Skeletal muscle satellite cell (primary cell): ENCODE measurements at regions not wholly inside any gene's neighbourhood (a gene's known extent, or its start where the extent isn't known, plus 50 kb on each side); places are given as distances from the start of the nearest gene placed in this dataset.

Experiments
- H3K27me3 ChIP-seq: 2 replicates; pipeline ENCODE4 v1.7.0; 2013; ENCODE audit warnings: low read length; ENCODE audit not compliant: control insufficient read depth, insufficient read depth
- H3K36me3 ChIP-seq: 2 replicates; pipeline ENCODE4 v1.7.0; 2013; ENCODE audit warnings: mild to moderate bottlenecking, control low read depth, low read length; ENCODE audit not compliant: insufficient read depth
- H3K4me1 ChIP-seq: 2 replicates; pipeline ENCODE4 v1.7.0; 2013; ENCODE audit warnings: low read length; ENCODE audit not compliant: control insufficient read depth, insufficient read depth
- H3K4me2 ChIP-seq: 2 replicates; pipeline ENCODE4 v1.7.0; 2013; ENCODE audit warnings: mild to moderate bottlenecking, low read length
- H3K4me3 ChIP-seq: 2 replicates; pipeline ENCODE4 v1.7.0; 2013; ENCODE audit warnings: low read length
- H3K9ac ChIP-seq: 2 replicates; pipeline ENCODE4 v1.7.0; 2013; ENCODE audit warnings: mild to moderate bottlenecking, low read depth, low read length, moderate library complexity
- H3K9me3 ChIP-seq: replicated peaks from 2 replicates; pipeline ENCODE4 v1.7.0; 2013; ENCODE audit warnings: mild to moderate bottlenecking, control low read depth, low read length

- Histone ChIP-seq H3K9ac (no peak overlapping the region), H3K27me3 (no peaks in the 10 kb centered on the region), H3K9me3 (no peaks in the 10 kb centered on the region), H3K36me3 (no peaks in the 10 kb centered on the region), H3K4me2 (no peak overlapping the region), H3K4me1 (no peaks in the 10 kb centered on the region), H3K4me3 (no peak overlapping the region)
Observed at GRCh38 chr2:167415068-167415467, 526.8 kb downstream of the XIRP2 start.

GRCh38 chr2:167411367-167411766 is 523.1 kb downstream of the XIRP2 start:
- Histone ChIP-seq H3K9ac (no peak overlapping the region), H3K4me3 (no peak overlapping the region), H3K4me2 (no peak overlapping the region), H3K36me3 (no peaks in the 10 kb centered on the region), H3K4me1 (no peaks in the 10 kb centered on the region), H3K27me3 (no peaks in the 10 kb centered on the region), H3K9me3 (no peaks in the 10 kb centered on the region)

- no peak overlapping the region for H3K4me2 ChIP-seq
- no peaks in the 10 kb centered on the region for H3K9me3 ChIP-seq
- H3K27me3 ChIP-seq = no peaks in the 10 kb centered on the region
Observed at GRCh38 chr2:167406558-167406957, 518.3 kb downstream of the XIRP2 start.

GRCh38 chr2:167404627-167405284 is 516.5 kb downstream of the XIRP2 start:
- no peaks in the 10 kb centered on the region for H3K27me3 ChIP-seq
- no peaks in the 10 kb centered on the region for H3K36me3 ChIP-seq
- no peak overlapping the region for H3K4me3 ChIP-seq
- H3K9me3 ChIP-seq = no peaks in the 10 kb centered on the region
- no peaks in the 10 kb centered on the region for H3K4me1 ChIP-seq
- no peak overlapping the region for H3K4me2 ChIP-seq
- no peak overlapping the region for H3K9ac ChIP-seq

More at GRCh38 chr2:167406558-167406957, 518.3 kb downstream of the XIRP2 start:
- Histone ChIP-seq H3K4me1 (no peaks in the 10 kb centered on the region), H3K4me3 (no peak overlapping the region), H3K36me3 (no peaks in the 10 kb centered on the region), H3K9ac (no peak overlapping the region)

GRCh38 chr2:167401309-167401708 is 513.0 kb downstream of the XIRP2 start:
- no peaks in the 10 kb centered on the region for H3K9me3 ChIP-seq
- H3K4me1 ChIP-seq = no peaks in the 10 kb centered on the region
- no peak overlapping the region for H3K4me3 ChIP-seq
- no peaks in the 10 kb centered on the region for H3K36me3 ChIP-seq
- no peak overlapping the region for H3K9ac ChIP-seq
- no peaks in the 10 kb centered on the region for H3K27me3 ChIP-seq
- no peak overlapping the region for H3K4me2 ChIP-seq

- Histone ChIP-seq H3K4me1 (no peaks in the 10 kb centered on the region), H3K4me2 (no peak overlapping the region), H3K9me3 (no peaks in the 10 kb centered on the region), H3K36me3 (no peaks in the 10 kb centered on the region), H3K9ac (no peak overlapping the region), H3K27me3 (no peaks in the 10 kb centered on the region), H3K4me3 (no peak overlapping the region)
Observed at GRCh38 chr2:167400546-167400945, 512.3 kb downstream of the XIRP2 start.

- Histone ChIP-seq H3K4me1 (no peaks in the 10 kb centered on the region), H3K9ac (no peak overlapping the region), H3K4me2 (no peak overlapping the region), H3K4me3 (no peak overlapping the region), H3K9me3 (no peaks in the 10 kb centered on the region), H3K36me3 (no peaks in the 10 kb centered on the region), H3K27me3 (no peaks in the 10 kb centered on the region)
Observed at GRCh38 chr2:167398873-167399272, 510.6 kb downstream of the XIRP2 start.

GRCh38 chr2:167388901-167389300 is 500.6 kb downstream of the XIRP2 start:
- Histone ChIP-seq H3K36me3 (no peaks in the 10 kb centered on the region), H3K4me3 (no peak overlapping the region), H3K4me1 (no peaks in the 10 kb centered on the region), H3K27me3 (no peaks in the 10 kb centered on the region), H3K4me2 (no peak overlapping the region), H3K9ac (no peak overlapping the region), H3K9me3 (no peaks in the 10 kb centered on the region)

- no peaks in the 10 kb centered on the region for H3K36me3 ChIP-seq
- no peak overlapping the region for H3K4me2 ChIP-seq
- H3K4me1 ChIP-seq = no peaks in the 10 kb centered on the region
- H3K27me3 ChIP-seq = no peaks in the 10 kb centered on the region
- no peak overlapping the region for H3K4me3 ChIP-seq
- H3K9ac ChIP-seq = no peak overlapping the region
- no peaks in the 10 kb centered on the region for H3K9me3 ChIP-seq
Observed at GRCh38 chr2:167388497-167388896, 500.2 kb downstream of the XIRP2 start.

GRCh38 chr2:167386694-167387093 is 498.4 kb downstream of the XIRP2 start:
- H3K36me3 ChIP-seq = no peaks in the 10 kb centered on the region
- H3K4me3 ChIP-seq = no peak overlapping the region
- no peak overlapping the region for H3K4me2 ChIP-seq
- no peaks in the 10 kb centered on the region for H3K4me1 ChIP-seq
- no peaks in the 10 kb centered on the region for H3K9me3 ChIP-seq
- no peaks in the 10 kb centered on the region for H3K27me3 ChIP-seq
- no peak overlapping the region for H3K9ac ChIP-seq

- no peak overlapping the region for H3K4me2 ChIP-seq
- H3K4me1 ChIP-seq = no peaks in the 10 kb centered on the region
- H3K4me3 ChIP-seq = no peak overlapping the region
Observed at GRCh38 chr2:167383610-167384194, 495.4 kb downstream of the XIRP2 start.

GRCh38 chr2:167381349-167381748 is 493.1 kb downstream of the XIRP2 start:
- H3K4me3 ChIP-seq = no peak overlapping the region

More at GRCh38 chr2:167383610-167384194, 495.4 kb downstream of the XIRP2 start:
- no peaks in the 10 kb centered on the region for H3K9me3 ChIP-seq
- no peaks in the 10 kb centered on the region for H3K27me3 ChIP-seq
- H3K36me3 ChIP-seq = no peaks in the 10 kb centered on the region
- no peak overlapping the region for H3K9ac ChIP-seq

More at GRCh38 chr2:167381349-167381748, 493.1 kb downstream of the XIRP2 start:
- Histone ChIP-seq H3K9me3 (no peaks in the 10 kb centered on the region), H3K4me1 (no peaks in the 10 kb centered on the region), H3K4me2 (no peak overlapping the region), H3K36me3 (no peaks in the 10 kb centered on the region), H3K9ac (no peak overlapping the region), H3K27me3 (no peaks in the 10 kb centered on the region)
